MM.1S (cell line): ENCODE measurements at regions not wholly inside any gene's neighbourhood (a gene's known extent, or its start where the extent isn't known, plus 50 kb on each side); places are given as distances from the start of the nearest gene placed in this dataset.

Experiments used
- EZH2 ChIP-seq: fragments of 300-600 bp; sonication (generic); optimal IDR thresholded peaks from 2 replicates; pipeline ENCODE3; 2017; ENCODE audit warnings: low read depth, mild to moderate bottlenecking, antibody characterized with exemption, low read length, mixed read lengths
- TF ChIP-seq, protein P1 (sequence below): fragments of 300-600 bp; sonication (generic); IDR thresholded peaks from 2 replicates; pipeline ENCODE4 v1.5.1; 2016; ENCODE audit warnings: antibody characterized with exemption, low read length, mixed read lengths

DNA sequence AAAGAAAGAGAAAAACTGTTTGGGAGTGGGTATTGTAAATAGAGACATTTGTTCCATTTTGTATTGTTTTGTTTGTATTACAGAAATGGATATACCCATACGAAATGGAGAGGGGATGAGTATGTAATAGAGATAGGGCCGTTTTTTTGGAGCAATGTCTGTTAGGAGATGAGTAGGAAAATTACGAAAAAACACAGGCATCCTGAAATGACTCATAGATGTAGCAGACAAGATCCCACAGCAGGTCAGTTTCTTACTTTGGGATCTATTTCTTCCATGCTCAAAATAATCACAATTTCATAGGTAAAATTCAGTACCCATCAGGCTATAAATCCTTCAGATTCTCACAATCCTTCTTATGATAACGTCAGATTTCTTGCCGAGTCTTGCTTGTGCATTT, 779.4 kb upstream of the SLITRK1 start:
- TF ChIP-seq, protein P1, sequence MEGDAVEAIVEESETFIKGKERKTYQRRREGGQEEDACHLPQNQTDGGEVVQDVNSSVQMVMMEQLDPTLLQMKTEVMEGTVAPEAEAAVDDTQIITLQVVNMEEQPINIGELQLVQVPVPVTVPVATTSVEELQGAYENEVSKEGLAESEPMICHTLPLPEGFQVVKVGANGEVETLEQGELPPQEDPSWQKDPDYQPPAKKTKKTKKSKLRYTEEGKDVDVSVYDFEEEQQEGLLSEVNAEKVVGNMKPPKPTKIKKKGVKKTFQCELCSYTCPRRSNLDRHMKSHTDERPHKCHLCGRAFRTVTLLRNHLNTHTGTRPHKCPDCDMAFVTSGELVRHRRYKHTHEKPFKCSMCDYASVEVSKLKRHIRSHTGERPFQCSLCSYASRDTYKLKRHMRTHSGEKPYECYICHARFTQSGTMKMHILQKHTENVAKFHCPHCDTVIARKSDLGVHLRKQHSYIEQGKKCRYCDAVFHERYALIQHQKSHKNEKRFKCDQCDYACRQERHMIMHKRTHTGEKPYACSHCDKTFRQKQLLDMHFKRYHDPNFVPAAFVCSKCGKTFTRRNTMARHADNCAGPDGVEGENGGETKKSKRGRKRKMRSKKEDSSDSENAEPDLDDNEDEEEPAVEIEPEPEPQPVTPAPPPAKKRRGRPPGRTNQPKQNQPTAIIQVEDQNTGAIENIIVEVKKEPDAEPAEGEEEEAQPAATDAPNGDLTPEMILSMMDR, result no peak
- TF ChIP-seq EZH2, result no peak
